Posterior cingulate gyrus (tissue), 11 donors: ENCODE measurements at regions not wholly inside any gene's neighbourhood (a gene's known extent, or its start where the extent isn't known, plus 50 kb on each side); places are given as distances from the start of the nearest gene placed in this dataset.

ENCODE experiments used
- DNase-seq, 10 donors: peaks; one replicate each; pipeline versions ENCODE4 v3.0.0 to v3.0.0-alpha.2; 2020 to 2021; ENCODE audit warnings: mixed read lengths in 3 of 10
- intact Hi-C: fragments of 100-400 bp; cut with DNase I; formaldehyde crosslinking; loops from one replicate; pipeline ENCODE4 v1.15.1; 2023

GRCh38 chr2:216553482-216554240 is 55.0 kb downstream of the RPL37A start:
- intact Hi-C loops: no loop called here
- DNase-seq: peak in 1 of 10 donors; percentile 48

DNA sequence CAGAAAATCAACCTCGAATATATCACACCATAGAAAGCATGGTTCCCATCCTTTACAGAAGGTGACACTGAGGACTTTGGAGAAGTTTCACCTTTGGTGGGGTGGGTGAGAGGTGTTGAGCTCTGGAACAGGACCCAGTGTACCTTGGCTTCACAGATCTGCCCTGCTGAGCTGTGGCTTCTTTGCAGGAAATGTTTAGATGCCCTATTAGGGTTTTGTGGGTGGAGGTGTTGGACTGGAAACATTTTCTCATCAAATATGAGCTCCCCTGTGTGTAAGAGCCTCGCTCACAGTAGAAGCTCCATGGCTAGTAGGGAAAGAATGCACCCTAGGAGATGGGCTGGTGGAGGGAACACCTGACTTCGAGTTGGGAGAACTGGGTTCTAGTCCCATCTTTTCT is 55.6 kb downstream of the RPL37A start:
- DNase-seq: no peak
- intact Hi-C loops: no loop called here

- peak in 1 of 10 donors; percentile 47 for DNase-seq
- intact Hi-C loops: no loop called here
These were observed 56.1 kb downstream of the RPL37A start for GRCh38 chr2:216554755-216555154.

DNA sequence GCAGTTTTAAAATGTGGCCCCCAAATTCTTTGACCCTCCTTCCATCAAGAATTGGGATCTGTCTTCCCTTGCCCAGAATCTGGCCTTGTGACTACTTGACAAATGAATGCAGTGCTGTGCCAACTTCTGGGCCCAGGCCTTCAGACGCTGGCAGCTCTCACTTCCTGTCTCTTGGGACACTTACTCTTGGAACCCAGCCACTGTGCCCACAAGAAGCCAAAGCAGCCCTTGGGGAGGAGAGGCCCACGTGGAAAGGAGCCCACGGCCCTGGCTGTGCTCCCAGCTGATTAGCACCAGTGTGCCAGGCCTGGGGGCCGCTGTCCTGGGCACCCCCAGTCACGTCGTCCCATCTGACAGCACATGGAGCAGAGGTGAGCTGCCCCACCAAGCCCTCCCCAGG is 56.6 kb downstream of the RPL37A start:
- intact Hi-C loops: no loop called here

DNA sequence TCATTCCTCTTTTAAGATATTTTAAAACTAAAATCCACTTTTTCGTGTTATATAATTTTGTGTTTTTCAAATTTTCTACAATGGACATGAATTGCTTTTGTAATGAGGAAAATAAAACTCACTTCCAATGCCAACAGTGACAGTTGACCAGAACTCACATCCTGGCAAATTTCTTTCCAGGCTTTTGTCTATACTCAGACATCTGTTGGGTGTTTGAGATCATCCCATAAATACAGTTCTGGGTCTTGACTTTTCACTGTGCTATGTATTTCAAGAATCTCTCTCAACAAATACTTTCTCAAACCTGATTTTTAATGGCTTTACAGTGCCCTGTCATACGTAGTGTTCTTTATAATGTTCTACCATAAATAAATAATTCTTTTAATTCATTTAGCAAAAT is 57.6 kb downstream of the RPL37A start:
- DNase-seq: no peak
- intact Hi-C loops: no loop called here

More for the DNA sequence above, 56.6 kb downstream of the RPL37A start:
- peak; percentile 42 to 94 (median 66) for DNase-seq

- peak in 1 of 10 donors; percentile 29 for DNase-seq
These were observed 58.8 kb downstream of the RPL37A start for GRCh38 chr2:216557413-216557812.

DNA sequence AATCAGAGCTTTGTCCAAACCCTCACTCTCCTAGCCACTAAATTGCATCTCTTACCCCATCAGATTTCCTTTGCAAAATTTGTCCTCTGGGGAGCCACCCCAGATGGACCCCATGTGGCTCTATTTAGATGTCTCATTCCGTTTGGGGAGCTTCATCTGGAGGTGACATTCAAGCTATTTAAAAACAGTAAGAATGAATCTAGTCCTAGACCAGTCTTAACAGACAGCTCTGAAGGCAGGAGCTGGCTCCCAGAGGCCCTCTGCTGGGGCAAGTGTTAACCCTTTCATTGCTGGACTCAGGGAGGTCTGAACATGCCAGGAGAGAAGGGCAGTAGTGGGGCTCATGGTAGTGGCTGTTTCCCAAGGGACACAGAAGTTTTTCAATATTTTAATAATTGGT is 59.2 kb downstream of the RPL37A start:
- intact Hi-C loops: no loop called here
- DNase-seq: no peak

More at GRCh38 chr2:216557413-216557812, 58.8 kb downstream of the RPL37A start:
- intact Hi-C loops: no loop called here

DNA sequence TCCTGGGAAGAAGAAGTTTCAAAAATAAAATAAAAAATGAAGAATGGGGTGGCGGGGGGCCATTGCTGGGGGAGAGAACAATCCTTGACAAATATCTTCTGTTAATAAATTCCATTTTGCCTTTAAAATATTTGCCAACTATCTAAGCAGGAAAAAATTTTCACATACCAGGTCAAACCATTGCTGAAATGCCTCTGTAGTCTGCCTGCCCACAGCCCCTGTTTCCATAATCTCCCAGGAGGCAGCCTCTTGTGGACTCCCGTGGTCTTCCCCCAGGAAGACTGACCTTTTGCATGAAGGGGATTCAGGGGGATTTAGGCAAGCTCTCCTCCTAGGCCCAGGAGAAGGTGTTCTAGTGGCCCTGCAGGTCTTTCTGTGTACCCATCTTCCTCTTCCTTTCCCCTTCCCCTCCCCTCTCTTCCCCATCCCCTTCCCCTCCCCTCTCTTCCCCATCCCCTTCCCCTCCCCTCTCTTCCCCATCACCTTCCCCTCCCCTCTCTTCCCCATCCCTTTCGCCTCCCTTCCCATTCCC is 61.0 kb downstream of the RPL37A start:
- DNase-seq: no peak
- intact Hi-C loops: no loop called here

GRCh38 chr2:216560838-216561270 is 62.2 kb downstream of the RPL37A start:
- intact Hi-C loops: no loop called here

GRCh38 chr2:216562696-216563435 is 64.2 kb downstream of the RPL37A start:
- intact Hi-C loops: no loop called here
- peak in 4 of 10 donors; percentile 16 to 69 (median 29) for DNase-seq

More at GRCh38 chr2:216560838-216561270, 62.2 kb downstream of the RPL37A start:
- no peak for DNase-seq

DNA sequence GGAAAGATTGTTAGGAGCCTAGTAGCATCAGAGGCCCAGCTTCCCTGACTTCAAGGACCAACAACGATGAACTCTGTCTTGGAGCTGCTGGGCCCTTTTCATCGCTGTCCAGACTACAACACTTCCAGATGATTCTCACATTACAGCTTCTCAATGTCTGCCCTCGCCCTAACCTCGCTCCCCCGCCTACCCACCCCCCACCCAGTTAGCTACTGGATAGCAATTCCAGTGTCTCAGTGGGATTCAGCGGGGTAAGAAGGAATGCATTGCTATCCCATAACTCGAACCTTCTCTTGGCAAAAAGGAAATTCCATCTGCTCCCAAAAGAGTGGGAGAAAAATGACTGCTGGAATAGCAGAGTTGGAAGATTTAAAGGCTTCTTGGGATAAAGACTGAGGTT is 65.0 kb downstream of the RPL37A start:
- intact Hi-C loops: no loop called here
- DNase-seq: no peak

DNA sequence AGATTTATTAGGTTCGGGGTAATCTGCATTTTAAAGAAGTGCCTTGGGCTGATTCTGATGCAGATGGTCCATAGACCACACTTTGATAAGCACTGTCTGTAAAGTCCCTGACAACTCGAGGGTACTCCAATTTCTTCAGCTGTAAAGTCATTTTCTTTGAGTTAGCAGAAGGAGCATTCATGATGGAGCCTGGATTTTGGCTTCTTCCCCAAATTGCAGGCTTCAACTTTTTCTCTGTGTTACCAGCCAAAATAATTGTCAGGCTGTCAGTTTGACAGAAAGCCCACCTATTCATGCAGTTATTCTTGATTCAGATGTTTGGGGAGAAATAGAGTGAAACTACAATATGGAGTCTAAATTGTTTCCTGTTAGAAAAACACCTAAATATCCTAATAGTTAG is 66.0 kb downstream of the RPL37A start:
- DNase-seq: no peak
- intact Hi-C loops: no loop called here

GRCh38 chr2:216565956-216566355 is 67.3 kb upstream of the IGFBP2 start:
- intact Hi-C loops: no loop called here
- DNase-seq: no peak

- DNase-seq: no peak
- intact Hi-C loops: no loop called here
These were observed 64.6 kb upstream of the IGFBP2 start for GRCh38 chr2:216568576-216568975.

DNA sequence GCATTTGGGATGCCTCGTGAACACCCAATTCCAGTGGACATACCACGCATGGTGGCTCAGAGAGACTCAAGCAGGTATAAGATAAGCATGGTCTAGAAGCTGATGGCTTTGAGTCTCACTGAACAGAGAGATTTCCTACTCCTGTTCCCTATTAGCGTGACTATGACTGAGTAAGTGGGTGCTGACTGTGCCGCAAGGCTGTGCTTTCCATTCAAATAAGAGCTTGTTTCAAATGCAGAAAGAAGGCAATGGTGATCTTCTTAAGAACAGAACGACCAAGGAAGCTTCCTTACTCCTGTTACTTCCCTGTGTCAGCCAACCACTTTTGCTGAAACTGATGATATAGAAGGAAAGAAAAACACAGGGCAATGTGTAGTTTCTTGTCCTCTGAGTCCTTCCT is 63.5 kb upstream of the IGFBP2 start:
- no peak for DNase-seq
- intact Hi-C loops: no loop called here

DNA sequence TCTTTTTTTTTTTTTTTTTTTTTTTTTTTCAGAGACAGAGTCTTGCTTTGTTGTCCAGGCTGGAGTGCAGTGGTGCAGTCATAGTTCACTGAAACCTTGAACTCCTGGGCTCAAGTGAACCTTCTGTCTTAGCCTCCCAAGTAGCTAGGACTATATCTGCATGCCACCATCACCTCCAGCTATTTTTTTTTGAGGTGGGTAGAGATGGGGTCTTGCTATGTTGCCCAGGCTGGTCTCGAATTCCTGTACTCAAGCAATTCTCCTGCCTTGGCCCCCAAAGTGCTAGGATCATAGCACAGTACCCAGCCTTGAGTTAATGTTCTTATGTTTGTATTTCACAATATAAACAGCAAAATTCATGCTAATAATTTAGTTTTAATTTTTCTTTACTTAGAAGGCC is 62.9 kb upstream of the IGFBP2 start:
- DNase-seq: no peak
- intact Hi-C loops: no loop called here

GRCh38 chr2:216571178-216571908 is 61.9 kb upstream of the IGFBP2 start:
- no peak for DNase-seq
- intact Hi-C loops: no loop called here

DNA sequence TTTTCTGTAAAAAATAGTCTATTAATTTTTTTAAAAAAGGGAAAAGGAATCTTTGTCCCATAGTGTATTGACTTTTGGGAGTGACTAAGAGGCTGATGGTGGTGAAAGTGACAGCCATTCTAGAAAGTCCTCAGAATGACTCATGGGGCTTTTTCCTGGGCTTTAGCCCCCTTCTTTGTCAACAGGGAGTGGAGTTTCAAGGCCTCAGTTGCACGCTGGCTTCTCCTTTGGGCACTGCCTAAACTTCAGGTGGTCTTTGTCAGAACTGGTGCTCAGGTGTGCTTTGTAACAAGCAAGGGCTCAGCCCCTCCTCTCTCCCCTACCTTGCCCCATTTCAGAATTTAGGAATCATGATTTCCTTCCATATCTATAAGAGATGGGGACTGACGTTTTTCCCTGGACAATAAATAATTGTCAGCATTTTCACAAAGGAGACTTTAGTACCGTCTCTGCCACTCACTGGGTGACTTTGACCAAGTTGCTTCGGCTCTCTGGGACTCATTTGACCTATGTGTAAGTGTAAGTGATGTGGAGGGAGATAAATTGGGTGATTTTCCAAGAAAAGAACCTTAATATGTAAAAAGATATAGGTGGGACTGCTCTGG is 61.2 kb upstream of the IGFBP2 start:
- no peak for DNase-seq
- intact Hi-C loops: no loop called here

GRCh38 chr2:216572582-216573578 is 60.3 kb upstream of the IGFBP2 start:
- intact Hi-C loops: no loop called here
- peak in 1 of 10 donors; percentile 27 for DNase-seq
